ENCODE measurements at regions not wholly inside any gene's neighbourhood (a gene's known extent, or its start where the extent isn't known, plus 50 kb on each side); places are given as distances from the start of the nearest gene placed in this dataset.

DNA sequence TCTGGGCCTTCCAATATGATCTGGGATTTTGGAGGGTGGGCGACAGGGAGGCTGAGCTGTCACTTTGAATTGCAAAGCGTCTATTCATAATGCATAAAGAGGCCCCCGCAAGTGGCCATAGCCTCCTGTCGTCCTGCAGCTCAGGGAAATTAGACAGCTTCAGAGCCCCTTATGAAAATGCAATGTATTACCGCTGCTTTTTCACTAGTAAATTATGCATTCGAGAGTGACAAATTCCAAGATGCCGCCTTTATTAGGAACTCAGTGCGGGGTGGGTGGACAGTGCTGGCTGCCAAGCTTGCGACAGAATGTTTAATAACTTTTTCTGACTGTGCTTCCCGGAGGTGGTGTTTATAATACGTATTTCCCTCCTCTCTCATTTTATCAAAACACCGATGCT, 168.5 kb downstream of the DHX35 start:
- no peak overlapping the region for H3K4me3 ChIP-seq
- H3K36me3 ChIP-seq: no peaks in the 10 kb centered on the region
- no peak for TF ChIP-seq POLR2A (IDR thresholded peaks at IDR 0.05)
- no peak for TF ChIP-seq POLR2AphosphoS5 (IDR thresholded peaks at IDR 0.05; ENCODE audit: insufficient read depth in 1 of 2, low read depth in 1 of 2)
- TF ChIP-seq, protein P1, sequence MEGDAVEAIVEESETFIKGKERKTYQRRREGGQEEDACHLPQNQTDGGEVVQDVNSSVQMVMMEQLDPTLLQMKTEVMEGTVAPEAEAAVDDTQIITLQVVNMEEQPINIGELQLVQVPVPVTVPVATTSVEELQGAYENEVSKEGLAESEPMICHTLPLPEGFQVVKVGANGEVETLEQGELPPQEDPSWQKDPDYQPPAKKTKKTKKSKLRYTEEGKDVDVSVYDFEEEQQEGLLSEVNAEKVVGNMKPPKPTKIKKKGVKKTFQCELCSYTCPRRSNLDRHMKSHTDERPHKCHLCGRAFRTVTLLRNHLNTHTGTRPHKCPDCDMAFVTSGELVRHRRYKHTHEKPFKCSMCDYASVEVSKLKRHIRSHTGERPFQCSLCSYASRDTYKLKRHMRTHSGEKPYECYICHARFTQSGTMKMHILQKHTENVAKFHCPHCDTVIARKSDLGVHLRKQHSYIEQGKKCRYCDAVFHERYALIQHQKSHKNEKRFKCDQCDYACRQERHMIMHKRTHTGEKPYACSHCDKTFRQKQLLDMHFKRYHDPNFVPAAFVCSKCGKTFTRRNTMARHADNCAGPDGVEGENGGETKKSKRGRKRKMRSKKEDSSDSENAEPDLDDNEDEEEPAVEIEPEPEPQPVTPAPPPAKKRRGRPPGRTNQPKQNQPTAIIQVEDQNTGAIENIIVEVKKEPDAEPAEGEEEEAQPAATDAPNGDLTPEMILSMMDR (IDR thresholded peaks at IDR 0.05): no peak
- H3K9me3 ChIP-seq: no peaks in the 10 kb centered on the region
- H3K27me3 ChIP-seq: no peaks in the 10 kb centered on the region
- H3K27ac ChIP-seq: no peak overlapping the region
- H3K4me1 ChIP-seq: no peaks in the 10 kb centered on the region
- no peak for DNase-seq (ENCODE audit: extremely low spot score in 2 of 2)
- intact Hi-C loops (cut with DNase I): no loop called here

DNA sequence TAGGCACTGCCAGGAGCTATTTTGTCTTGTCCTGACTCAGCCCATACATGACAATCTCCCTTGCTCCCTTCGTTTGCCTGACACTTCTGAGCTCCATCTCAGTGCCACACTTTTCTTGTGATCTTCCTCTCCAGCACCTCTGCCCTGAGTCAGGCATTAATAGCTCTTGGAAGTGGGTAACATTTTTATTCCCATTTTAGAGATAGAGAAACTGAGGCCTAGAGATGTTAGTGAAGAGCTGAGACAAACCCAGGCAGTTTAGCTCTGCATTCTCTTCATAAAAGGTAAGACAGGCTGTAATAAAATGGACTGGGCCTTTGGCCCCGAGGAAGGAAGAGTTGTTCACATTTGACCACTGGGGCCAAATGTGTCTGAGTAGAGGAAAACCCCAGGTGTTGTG, 167.4 kb downstream of the DHX35 start:
- DNase-seq (ENCODE audit: extremely low spot score in 2 of 2): no peak
- TF ChIP-seq, protein P1 (IDR thresholded peaks at IDR 0.05): no peak
- TF ChIP-seq POLR2AphosphoS5 (IDR thresholded peaks at IDR 0.05; ENCODE audit: insufficient read depth in 1 of 2, low read depth in 1 of 2): no peak
- no peak for TF ChIP-seq POLR2A (IDR thresholded peaks at IDR 0.05)
- no peaks in the 10 kb centered on the region for H3K9me3 ChIP-seq

DNA sequence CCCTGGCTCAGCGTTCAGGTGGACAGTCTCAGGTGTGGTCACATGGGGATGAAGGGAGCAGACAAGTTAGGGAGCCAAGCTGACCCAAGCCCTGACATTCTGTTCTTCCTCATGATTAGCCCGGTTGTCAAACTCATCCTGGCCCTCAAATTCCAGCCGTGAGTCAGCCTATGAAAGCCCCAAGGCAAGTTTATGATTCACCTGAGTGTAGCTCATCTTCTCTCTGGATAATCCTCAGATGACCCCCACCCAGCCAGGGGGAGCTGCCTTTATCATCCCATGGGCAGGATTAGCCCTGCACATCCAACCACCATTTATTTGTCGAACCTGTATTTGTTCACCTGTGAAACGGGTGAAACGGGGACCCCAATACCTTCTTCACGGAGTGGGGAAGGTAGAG, 161.9 kb downstream of the DHX35 start:
- TF ChIP-seq, protein P1 (IDR thresholded peaks at IDR 0.05): no peak
- TF ChIP-seq POLR2AphosphoS5 (IDR thresholded peaks at IDR 0.05; ENCODE audit: insufficient read depth in 1 of 2, low read depth in 1 of 2): no peak
- TF ChIP-seq POLR2A (IDR thresholded peaks at IDR 0.05): no peak
- Histone ChIP-seq H3K4me1 (no peaks in the 10 kb centered on the region), H3K36me3 (no peaks in the 10 kb centered on the region), H3K9me3 (no peaks in the 10 kb centered on the region), H3K27ac (no peak overlapping the region), H3K4me3 (no peak overlapping the region), H3K27me3 (no peaks in the 10 kb centered on the region)
- intact Hi-C loops (cut with DNase I): no loop called here
- no peak for DNase-seq (ENCODE audit: extremely low spot score in 2 of 2)

More for the DNA sequence above, 167.4 kb downstream of the DHX35 start:
- H3K27me3 ChIP-seq: no peaks in the 10 kb centered on the region
- H3K4me1 ChIP-seq: no peaks in the 10 kb centered on the region
- intact Hi-C loops (cut with DNase I): no loop called here
- H3K36me3 ChIP-seq: no peaks in the 10 kb centered on the region
- no peak overlapping the region for H3K4me3 ChIP-seq
- H3K27ac ChIP-seq: no peak overlapping the region

DNA sequence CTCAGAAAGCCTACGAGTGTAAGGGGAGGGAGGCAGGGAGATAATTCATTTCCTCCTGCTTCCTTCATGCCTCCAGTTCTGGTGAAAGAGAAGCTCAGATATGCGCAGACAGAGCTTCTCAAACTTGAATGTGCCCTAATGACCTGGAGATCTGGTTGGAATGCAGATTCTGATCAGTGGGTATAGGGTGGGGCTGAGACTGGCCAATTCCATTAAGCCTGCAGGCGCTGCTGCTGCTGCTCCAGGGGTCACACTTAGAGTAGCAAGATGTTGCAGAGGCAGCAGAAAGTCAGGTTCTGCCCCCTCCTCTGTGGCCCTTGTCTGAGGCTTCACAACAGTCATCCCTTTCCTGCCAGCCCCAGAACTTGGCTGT, 161.0 kb downstream of the DHX35 start:
- intact Hi-C loops (cut with DNase I): no loop called here
- H3K27me3 ChIP-seq: no peaks in the 10 kb centered on the region
- H3K4me1 ChIP-seq: no peaks in the 10 kb centered on the region
- TF ChIP-seq, protein P1 (IDR thresholded peaks at IDR 0.05): no peak
- TF ChIP-seq POLR2AphosphoS5 (IDR thresholded peaks at IDR 0.05; ENCODE audit: insufficient read depth in 1 of 2, low read depth in 1 of 2): no peak
- TF ChIP-seq POLR2A (IDR thresholded peaks at IDR 0.05): no peak
- DNase-seq (ENCODE audit: extremely low spot score in 2 of 2): no peak
- H3K9me3 ChIP-seq: no peaks in the 10 kb centered on the region
- H3K4me3 ChIP-seq: no peak overlapping the region
- H3K36me3 ChIP-seq: no peaks in the 10 kb centered on the region
- no peak overlapping the region for H3K27ac ChIP-seq

DNA sequence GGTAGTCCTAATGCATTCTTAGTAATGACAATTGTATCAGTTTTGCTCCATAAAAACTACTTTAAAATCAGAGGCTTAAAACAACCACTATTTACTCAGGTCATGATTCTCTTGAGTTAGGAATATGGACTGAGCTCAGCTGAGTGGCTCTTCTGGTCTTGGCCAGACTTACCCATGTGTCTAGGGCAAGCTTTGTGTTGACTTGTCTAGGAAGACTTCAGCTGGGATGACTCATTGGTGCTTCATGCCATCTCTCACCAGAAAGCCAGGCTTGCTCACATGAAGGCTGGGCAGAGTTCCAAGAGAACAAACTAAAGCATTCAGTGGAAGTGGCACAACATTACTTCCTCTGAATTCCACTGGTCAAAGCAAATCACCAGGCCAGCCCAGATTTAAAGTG, 155.3 kb downstream of the DHX35 start:
- H3K4me3 ChIP-seq: no peak overlapping the region
- no peaks in the 10 kb centered on the region for H3K4me1 ChIP-seq
- intact Hi-C loops (cut with DNase I): no loop called here
- H3K27ac ChIP-seq: no peak overlapping the region
- H3K36me3 ChIP-seq: no peaks in the 10 kb centered on the region
- DNase-seq (ENCODE audit: extremely low spot score in 2 of 2): no peak
- TF ChIP-seq, protein P1 (IDR thresholded peaks at IDR 0.05): no peak
- TF ChIP-seq POLR2A (IDR thresholded peaks at IDR 0.05) (no peak), POLR2AphosphoS5 (IDR thresholded peaks at IDR 0.05; ENCODE audit: insufficient read depth in 1 of 2, low read depth in 1 of 2) (no peak)
- no peaks in the 10 kb centered on the region for H3K9me3 ChIP-seq
- no peaks in the 10 kb centered on the region for H3K27me3 ChIP-seq
